Liver (tissue), 8 donors: ENCODE measurements at regions not wholly inside any gene's neighbourhood (a gene's known extent, or its start where the extent isn't known, plus 50 kb on each side); places are given as distances from the start of the nearest gene placed in this dataset.
A peak's percentile ranks its signal among the peaks of the same experiment; 100 is the strongest.

Experiments
- DNase-seq: peaks from one replicate; pipeline ENCODE4 v3.0.0-alpha.2; 2017; ENCODE audit warnings: low spot score
- H3K27ac ChIP-seq, 2 donors: one replicate each; pipeline ENCODE4 v1.7.0; 2013; ENCODE audit warnings: inconsistent platforms in 2 of 2, low read length in 2 of 2, control low read depth in 1 of 2, low read depth in 1 of 2, mild to moderate bottlenecking in 1 of 2
- H3K27me3 ChIP-seq, 4 donors: one replicate each; pipeline versions ENCODE4 v1.6.1 to v1.7.0; 2013; ENCODE audit warnings: low read length in 3 of 4, inconsistent platforms in 1 of 4, mild to moderate bottlenecking in 1 of 4, moderate library complexity in 1 of 4; ENCODE audit not compliant: control insufficient read depth in 4 of 4, insufficient read depth in 4 of 4
- H3K36me3 ChIP-seq, 4 donors: one replicate each; pipeline versions ENCODE4 v1.6.1 to v1.7.0; 2013; ENCODE audit warnings: low read length in 3 of 4, mild to moderate bottlenecking in 3 of 4, low read depth in 1 of 4, moderate library complexity in 1 of 4; ENCODE audit not compliant: control insufficient read depth in 4 of 4, insufficient read depth in 3 of 4
- H3K4me1 ChIP-seq, 4 donors: one replicate each; pipeline versions ENCODE4 v1.6.1 to v1.7.0; 2013; ENCODE audit warnings: low read length in 3 of 4, mild to moderate bottlenecking in 3 of 4, moderate library complexity in 1 of 4; ENCODE audit not compliant: control insufficient read depth in 4 of 4, insufficient read depth in 4 of 4
- H3K4me3 ChIP-seq, 3 donors: one replicate each; pipeline versions ENCODE4 v1.6.1 to v1.7.0; 2013; ENCODE audit warnings: low read length in 3 of 3, control low read depth in 1 of 3, low read depth in 1 of 3, mild to moderate bottlenecking in 1 of 3
- H3K9ac ChIP-seq, 2 donors: one replicate each; pipeline ENCODE4 v1.7.0; 2013; ENCODE audit warnings: low read length in 2 of 2, mild to moderate bottlenecking in 2 of 2, moderate library complexity in 2 of 2, control low read depth in 1 of 2, low read depth in 1 of 2
- H3K9me3 ChIP-seq, 4 donors: one replicate each; pipeline versions ENCODE4 v1.6.1 to v1.7.0; 2013; ENCODE audit warnings: low read length in 3 of 4; ENCODE audit not compliant: control insufficient read depth in 4 of 4
- ATF3 ChIP-seq: IDR thresholded peaks from 2 replicates; pipeline ENCODE4 v1.6.1; 2016; ENCODE audit warnings: antibody characterized with exemption
- CTCF ChIP-seq: fragments of 150-350 bp; IDR thresholded peaks from 2 replicates; pipeline ENCODE4 v1.5.1; 2017; ENCODE audit warnings: improper control_type of control experiment, low read depth, low read length; ENCODE audit not compliant: missing input control
- FOXA2 ChIP-seq: IDR thresholded peaks from 2 replicates; pipeline ENCODE4 v1.6.1; 2016; ENCODE audit warnings: antibody characterized with exemption
- HNF4A ChIP-seq, 2 donors: conservative IDR thresholded peaks; 2 replicates each; pipeline ENCODE4 v1.6.1; 2016; ENCODE audit warnings: antibody characterized with exemption in 2 of 2, mild to moderate bottlenecking in 2 of 2
- HNF4G ChIP-seq: IDR thresholded peaks from 2 replicates; pipeline ENCODE4 v1.6.1; 2016; ENCODE audit warnings: antibody characterized with exemption
- JUND ChIP-seq, 2 donors: IDR thresholded peaks; 2 replicates each; pipeline ENCODE4 v1.6.1; 2016; ENCODE audit warnings: antibody characterized with exemption in 2 of 2
- NR2F2 ChIP-seq: IDR thresholded peaks from 2 replicates; pipeline ENCODE4 v1.6.1; 2016; ENCODE audit warnings: antibody characterized with exemption
- RAD21 ChIP-seq, 2 donors: IDR thresholded peaks; 2 replicates each; pipeline ENCODE4 v1.6.1; 2016; ENCODE audit warnings: antibody characterized with exemption in 2 of 2, mild to moderate bottlenecking in 2 of 2
- RXRA ChIP-seq, 2 donors: IDR thresholded peaks; 2 replicates each; pipeline ENCODE4 v1.6.1; 2017 to 2018; ENCODE audit warnings: antibody characterized with exemption in 2 of 2, mild to moderate bottlenecking in 1 of 2
- SP1 ChIP-seq: IDR thresholded peaks from 2 replicates; pipeline ENCODE4 v1.6.1; 2018; ENCODE audit warnings: antibody characterized with exemption, mild to moderate bottlenecking
- YY1 ChIP-seq: IDR thresholded peaks from 2 replicates; pipeline ENCODE4 v1.6.1; 2016; ENCODE audit warnings: antibody characterized with exemption, mild to moderate bottlenecking
- WGBS: extraction: QIAGEN DNeasy Blood & Tissue Kit; methylation state at CpG from one replicate; pipeline ENCODE4 v1.1.7; 2013; 5-methylcytosine and 5-hydroxymethylcytosine counted together
- TF ChIP-seq, protein P1 (sequence below): IDR thresholded peaks from 2 replicates; pipeline ENCODE4 v1.6.1; 2016; ENCODE audit warnings: antibody characterized with exemption
- TF ChIP-seq, protein P2 (sequence below): IDR thresholded peaks from 2 replicates; pipeline ENCODE4 v1.6.1; 2016; ENCODE audit warnings: antibody characterized with exemption
- donor health status: healthy.
- donor health status: healthy.
- donor health status: healthy.
- donor health status: healthy.
- donor health status: healthy.

GRCh38 chr5:51960617-51961121 is 577.4 kb downstream of the ISL1 start:
- no peak overlapping the region for H3K4me3 ChIP-seq
- no peak for DNase-seq
- no peaks in the 10 kb centered on the region for H3K36me3 ChIP-seq
- H3K9me3 ChIP-seq = no peaks in the 10 kb centered on the region
- no peak overlapping the region for H3K27ac ChIP-seq
- no peaks in the 10 kb centered on the region for H3K4me1 ChIP-seq
- TF ChIP-seq, protein P1, sequence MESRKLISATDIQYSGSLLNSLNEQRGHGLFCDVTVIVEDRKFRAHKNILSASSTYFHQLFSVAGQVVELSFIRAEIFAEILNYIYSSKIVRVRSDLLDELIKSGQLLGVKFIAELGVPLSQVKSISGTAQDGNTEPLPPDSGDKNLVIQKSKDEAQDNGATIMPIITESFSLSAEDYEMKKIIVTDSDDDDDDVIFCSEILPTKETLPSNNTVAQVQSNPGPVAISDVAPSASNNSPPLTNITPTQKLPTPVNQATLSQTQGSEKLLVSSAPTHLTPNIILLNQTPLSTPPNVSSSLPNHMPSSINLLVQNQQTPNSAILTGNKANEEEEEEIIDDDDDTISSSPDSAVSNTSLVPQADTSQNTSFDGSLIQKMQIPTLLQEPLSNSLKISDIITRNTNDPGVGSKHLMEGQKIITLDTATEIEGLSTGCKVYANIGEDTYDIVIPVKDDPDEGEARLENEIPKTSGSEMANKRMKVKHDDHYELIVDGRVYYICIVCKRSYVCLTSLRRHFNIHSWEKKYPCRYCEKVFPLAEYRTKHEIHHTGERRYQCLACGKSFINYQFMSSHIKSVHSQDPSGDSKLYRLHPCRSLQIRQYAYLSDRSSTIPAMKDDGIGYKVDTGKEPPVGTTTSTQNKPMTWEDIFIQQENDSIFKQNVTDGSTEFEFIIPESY = no peak
- no peak for TF ChIP-seq JUND (IDR thresholded peaks at IDR 0.05)
- TF ChIP-seq RAD21 (IDR thresholded peaks at IDR 0.05) = peak; percentile 49 to 56
- WGBS = 63% methylated on average over 2 of the region's 2 CpGs
- no peaks in the 10 kb centered on the region for H3K27me3 ChIP-seq
- no peak overlapping the region for H3K9ac ChIP-seq

DNA sequence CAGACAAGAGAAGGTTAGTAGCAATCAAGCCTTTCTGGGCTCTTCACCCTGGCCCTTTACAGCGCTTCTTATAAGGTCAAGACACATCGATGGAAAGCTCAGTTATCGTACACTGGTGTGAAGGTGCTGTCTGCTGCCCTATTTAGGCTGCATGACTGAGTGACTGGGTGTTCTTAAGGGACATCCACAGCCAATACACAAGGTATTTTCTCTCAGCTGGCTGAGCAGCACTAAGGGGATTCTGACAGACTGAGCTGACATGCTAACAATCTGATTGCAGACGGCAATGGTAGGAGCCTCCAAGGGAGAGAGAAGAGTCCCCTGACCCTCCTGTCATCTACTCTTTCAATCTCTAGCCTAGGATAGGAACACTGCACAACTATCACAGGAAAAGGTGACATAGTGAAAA is 577.9 kb downstream of the ISL1 start:
- Histone ChIP-seq H3K9me3 (no peaks in the 10 kb centered on the region), H3K27me3 (no peaks in the 10 kb centered on the region), H3K27ac (no peak overlapping the region), H3K4me1 (no peaks in the 10 kb centered on the region), H3K9ac (no peak overlapping the region), H3K36me3 (no peaks in the 10 kb centered on the region), H3K4me3 (no peak overlapping the region)
- TF ChIP-seq, protein P2, sequence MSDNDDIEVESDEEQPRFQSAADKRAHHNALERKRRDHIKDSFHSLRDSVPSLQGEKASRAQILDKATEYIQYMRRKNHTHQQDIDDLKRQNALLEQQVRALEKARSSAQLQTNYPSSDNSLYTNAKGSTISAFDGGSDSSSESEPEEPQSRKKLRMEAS = no peak
- TF ChIP-seq SP1 (no peak), JUND (IDR thresholded peaks at IDR 0.05) (no peak), RXRA (IDR thresholded peaks at IDR 0.05) (no peak), ATF3 (no peak), FOXA2 (no peak), NR2F2 (no peak), YY1 (no peak), CTCF (no peak), HNF4G (no peak), HNF4A (conservative IDR thresholded peaks at IDR 0.05) (no peak)
- TF ChIP-seq, protein P1 = no peak
- 84% methylated on average over 4 of the region's 4 CpGs for WGBS
- DNase-seq = no peak
